ENCODE measurements at regions not wholly inside any gene's neighbourhood (a gene's known extent, or its start where the extent isn't known, plus 50 kb on each side); places are given as distances from the start of the nearest gene placed in this dataset.

DNA sequence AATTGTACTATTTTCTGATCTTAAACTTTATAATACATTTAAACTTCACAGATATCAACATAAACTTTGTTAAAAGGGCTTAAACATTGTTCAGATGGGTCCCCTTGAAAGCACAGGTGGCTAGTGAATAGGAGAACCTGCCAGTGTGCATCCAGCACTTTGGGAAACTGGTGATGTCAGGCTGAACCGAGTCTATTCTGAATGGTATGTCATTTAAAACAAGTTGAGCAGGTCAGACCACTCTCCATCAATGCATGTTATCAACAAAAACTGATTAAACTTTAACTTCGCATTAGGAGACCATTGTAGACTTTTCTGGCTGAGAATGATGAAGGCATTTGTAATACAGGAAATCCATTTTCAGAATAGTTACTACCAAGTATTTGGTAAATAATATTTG, 50.1 kb upstream of the FREM2 start:
- DNase-seq: peak; percentile 67
- Mint-ChIP-seq H3K36me3 (ENCODE audit: insufficient read depth, unreplicated experiment) (peaks cover 6% of the 10 kb centered on the region), H3K9me3 (ENCODE audit: low read depth, unreplicated experiment) (no peaks in the 10 kb centered on the region), H3K4me3 (ENCODE audit: low read depth, unreplicated experiment) (no peak overlapping the region), H3K4me1 (ENCODE audit: low read depth, unreplicated experiment) (peaks cover 41% of the 10 kb centered on the region), H3K27me3 (ENCODE audit: unreplicated experiment) (no peaks in the 10 kb centered on the region), H3K27ac (ENCODE audit: unreplicated experiment) (peak overlapping the region; percentile 92)
- intact Hi-C loops (cut with micrococcal nuclease; ENCODE audit: unreplicated experiment): no loop called here
- CTCF ChIA-PET: interaction anchor here (0.9 kb wide), 1 partner anchor 19 kb away, joined by 3 read pairs; no protein-coding TSS in a partner anchor
- no peak for TF ChIP-seq CTCF (IDR thresholded peaks at IDR 0.05; ENCODE audit: unreplicated experiment)
- BruUV-seq (replicated peaks): no TSS peak
